ENCODE measurements at regions not wholly inside any gene's neighbourhood (a gene's known extent, or its start where the extent isn't known, plus 50 kb on each side); places are given as distances from the start of the nearest gene placed in this dataset.

GRCh38 chr5:2399804-2400203, 351.7 kb downstream of the IRX2 start:
- ChIA-PET POLR2A (no interaction called here), CTCF (no interaction called here)
- H3K27ac ChIP-seq (ENCODE audit: insufficient read depth in 1 of 2, low read depth in 1 of 2, low read length in 2 of 2, poor library complexity in 1 of 2, severe bottlenecking in 2 of 2), result no peak overlapping the region
- H3K27me3 ChIP-seq (replicated peaks in 2 of 5; ENCODE audit: control insufficient read depth in 4 of 5, insufficient read depth in 5 of 5, low read length in 4 of 5), result no peaks in the 10 kb centered on the region
- WGBS (ENCODE audit: insufficient coverage), result 84% methylated on average over 6 of the region's 7 CpGs
- DNase-seq, result no peak
- no peaks in the 10 kb centered on the region for H3K36me3 ChIP-seq (ENCODE audit: control insufficient read depth in 4 of 4, insufficient read depth in 4 of 4, low read length in 3 of 4)
- no peak overlapping the region for H3K4me3 ChIP-seq (ENCODE audit: control insufficient read depth in 1 of 7, extremely low read depth in 1 of 7, insufficient read depth in 4 of 7, low read depth in 2 of 7, low read length in 6 of 7)
- H3K4me1 ChIP-seq (ENCODE audit: control extremely low read depth in 1 of 4, control insufficient read depth in 4 of 4, insufficient read depth in 4 of 4, low read length in 3 of 4), result no peaks in the 10 kb centered on the region
- peaks cover 0 to 1% (median 0%) of the 10 kb centered on the region in 5 experiments for H3K9me3 ChIP-seq (ENCODE audit: control extremely low read depth in 1 of 5, control insufficient read depth in 4 of 5, insufficient read depth in 2 of 5, low read depth in 1 of 5, low read length in 4 of 5)

- Histone ChIP-seq H3K4me3 (ENCODE audit: control insufficient read depth in 1 of 7, extremely low read depth in 1 of 7, insufficient read depth in 4 of 7, low read depth in 2 of 7, low read length in 6 of 7) (no peak overlapping the region), H3K9me3 (ENCODE audit: control extremely low read depth in 1 of 5, control insufficient read depth in 4 of 5, insufficient read depth in 2 of 5, low read depth in 1 of 5, low read length in 4 of 5) (peaks cover 0 to 1% (median 0%) of the 10 kb centered on the region in 5 experiments), H3K27me3 (replicated peaks in 2 of 5; ENCODE audit: control insufficient read depth in 4 of 5, insufficient read depth in 5 of 5, low read length in 4 of 5) (no peaks in the 10 kb centered on the region), H3K27ac (ENCODE audit: insufficient read depth in 1 of 2, low read depth in 1 of 2, low read length in 2 of 2, poor library complexity in 1 of 2, severe bottlenecking in 2 of 2) (no peak overlapping the region), H3K4me1 (ENCODE audit: control extremely low read depth in 1 of 4, control insufficient read depth in 4 of 4, insufficient read depth in 4 of 4, low read length in 3 of 4) (no peaks in the 10 kb centered on the region), H3K36me3 (ENCODE audit: control insufficient read depth in 4 of 4, insufficient read depth in 4 of 4, low read length in 3 of 4) (no peaks in the 10 kb centered on the region)
- ChIA-PET POLR2A (no interaction called here), CTCF (no interaction called here)
- no peak for DNase-seq
- WGBS (ENCODE audit: insufficient coverage), result 75% methylated on average over 2 of the region's 4 CpGs
Measured at GRCh38 chr5:2399096-2399495, 352.4 kb downstream of the IRX2 start.

DNA sequence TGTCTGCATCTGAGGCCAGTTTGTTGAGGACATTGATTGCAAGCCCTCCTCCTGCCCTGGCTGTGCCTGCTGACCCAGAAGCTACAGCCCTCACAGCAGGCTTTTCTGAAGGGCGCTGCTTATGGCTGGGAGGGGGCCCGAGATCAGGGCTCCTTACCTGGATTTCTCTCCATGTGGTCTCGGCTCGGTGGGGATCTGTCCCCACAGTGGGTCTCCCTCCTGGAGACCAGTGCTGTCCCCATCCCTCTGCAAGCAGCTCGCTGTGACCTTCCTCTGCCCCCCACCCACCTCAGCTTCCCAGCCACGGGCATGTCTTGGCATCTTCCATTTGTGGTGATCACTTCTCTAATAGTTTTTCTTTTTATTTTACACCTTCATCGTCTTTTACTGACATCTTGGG, 357.9 kb downstream of the IRX2 start:
- H3K4me3 ChIP-seq (ENCODE audit: control insufficient read depth in 1 of 7, extremely low read depth in 1 of 7, insufficient read depth in 4 of 7, low read depth in 2 of 7, low read length in 6 of 7), result no peak overlapping the region
- POLR2A ChIA-PET, result no interaction called here
- 95% methylated on average over 5 of the region's 7 CpGs for WGBS (ENCODE audit: insufficient coverage)
- peaks cover 0 to 3% (median 0%) of the 10 kb centered on the region in 5 experiments for H3K27me3 ChIP-seq (replicated peaks in 2 of 5; ENCODE audit: control insufficient read depth in 4 of 5, insufficient read depth in 5 of 5, low read length in 4 of 5)
- CTCF ChIA-PET, result no interaction called here
- H3K27ac ChIP-seq (ENCODE audit: insufficient read depth in 1 of 2, low read depth in 1 of 2, low read length in 2 of 2, poor library complexity in 1 of 2, severe bottlenecking in 2 of 2), result no peak overlapping the region
- H3K4me1 ChIP-seq (ENCODE audit: control extremely low read depth in 1 of 4, control insufficient read depth in 4 of 4, insufficient read depth in 4 of 4, low read length in 3 of 4), result no peaks in the 10 kb centered on the region
- no peaks in the 10 kb centered on the region for H3K36me3 ChIP-seq (ENCODE audit: control insufficient read depth in 4 of 4, insufficient read depth in 4 of 4, low read length in 3 of 4)
- no peaks in the 10 kb centered on the region for H3K9me3 ChIP-seq (ENCODE audit: control extremely low read depth in 1 of 5, control insufficient read depth in 4 of 5, insufficient read depth in 2 of 5, low read depth in 1 of 5, low read length in 4 of 5)
- no peak for DNase-seq

DNA sequence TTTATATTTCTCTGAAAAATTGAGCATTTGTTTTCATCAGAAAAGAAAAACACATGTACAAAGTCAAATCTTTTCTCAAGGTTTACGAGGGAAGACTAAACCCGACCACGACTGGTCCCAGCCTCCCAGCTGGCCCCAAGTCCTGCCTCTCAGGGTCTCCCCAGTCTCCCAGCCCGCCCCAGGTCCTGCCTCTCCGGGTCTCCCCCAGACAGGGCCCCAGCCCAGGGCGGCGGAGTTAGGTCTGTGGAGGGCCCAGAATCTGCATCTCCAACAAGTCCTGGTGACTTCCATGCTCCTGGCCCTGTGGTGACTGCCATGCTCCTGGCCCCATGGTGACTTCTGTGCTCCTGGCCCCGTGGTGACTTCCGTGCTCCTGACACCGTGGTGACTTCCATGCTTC, 359.9 kb downstream of the IRX2 start:
- H3K9me3 ChIP-seq (ENCODE audit: control extremely low read depth in 1 of 5, control insufficient read depth in 4 of 5, insufficient read depth in 2 of 5, low read depth in 1 of 5, low read length in 4 of 5), result no peaks in the 10 kb centered on the region
- no peak overlapping the region for H3K27ac ChIP-seq (ENCODE audit: insufficient read depth in 1 of 2, low read depth in 1 of 2, low read length in 2 of 2, poor library complexity in 1 of 2, severe bottlenecking in 2 of 2)
- no peak for DNase-seq
- peaks cover 0 to 3% (median 0%) of the 10 kb centered on the region in 5 experiments for H3K27me3 ChIP-seq (replicated peaks in 2 of 5; ENCODE audit: control insufficient read depth in 4 of 5, insufficient read depth in 5 of 5, low read length in 4 of 5)
- CTCF ChIA-PET, result no interaction called here
- H3K36me3 ChIP-seq (ENCODE audit: control insufficient read depth in 4 of 4, insufficient read depth in 4 of 4, low read length in 3 of 4), result no peaks in the 10 kb centered on the region
- POLR2A ChIA-PET, result interaction anchor here (0.5 kb wide), 1 partner anchor 348 kb away, joined by 3 read pairs; no protein-coding TSS in a partner anchor
- 96% methylated on average over 7 of the region's 10 CpGs for WGBS (ENCODE audit: insufficient coverage)
- no peak overlapping the region for H3K4me3 ChIP-seq (ENCODE audit: control insufficient read depth in 1 of 7, extremely low read depth in 1 of 7, insufficient read depth in 4 of 7, low read depth in 2 of 7, low read length in 6 of 7)
- no peaks in the 10 kb centered on the region for H3K4me1 ChIP-seq (ENCODE audit: control extremely low read depth in 1 of 4, control insufficient read depth in 4 of 4, insufficient read depth in 4 of 4, low read length in 3 of 4)

GRCh38 chr5:2391021-2391420, 360.5 kb downstream of the IRX2 start:
- ChIA-PET CTCF (no interaction called here), POLR2A (interaction anchor here (0.5 kb wide), 1 partner anchor 348 kb away, joined by 3 read pairs; no protein-coding TSS in a partner anchor)
- no peak for DNase-seq
- 95% methylated on average over 7 of the region's 10 CpGs for WGBS (ENCODE audit: insufficient coverage)
- no peaks in the 10 kb centered on the region for H3K4me1 ChIP-seq (ENCODE audit: control extremely low read depth in 1 of 4, control insufficient read depth in 4 of 4, insufficient read depth in 4 of 4, low read length in 3 of 4)
- H3K27me3 ChIP-seq (replicated peaks in 2 of 5; ENCODE audit: control insufficient read depth in 4 of 5, insufficient read depth in 5 of 5, low read length in 4 of 5), result peaks cover 0 to 3% (median 0%) of the 10 kb centered on the region in 5 experiments
- H3K4me3 ChIP-seq (ENCODE audit: control insufficient read depth in 1 of 7, extremely low read depth in 1 of 7, insufficient read depth in 4 of 7, low read depth in 2 of 7, low read length in 6 of 7), result no peak overlapping the region
- no peak overlapping the region for H3K27ac ChIP-seq (ENCODE audit: insufficient read depth in 1 of 2, low read depth in 1 of 2, low read length in 2 of 2, poor library complexity in 1 of 2, severe bottlenecking in 2 of 2)
- H3K9me3 ChIP-seq (ENCODE audit: control extremely low read depth in 1 of 5, control insufficient read depth in 4 of 5, insufficient read depth in 2 of 5, low read depth in 1 of 5, low read length in 4 of 5), result no peaks in the 10 kb centered on the region
- H3K36me3 ChIP-seq (ENCODE audit: control insufficient read depth in 4 of 4, insufficient read depth in 4 of 4, low read length in 3 of 4), result no peaks in the 10 kb centered on the region

GRCh38 chr5:2388571-2388970, 362.9 kb downstream of the IRX2 start:
- no peaks in the 10 kb centered on the region for H3K4me1 ChIP-seq (ENCODE audit: control extremely low read depth in 1 of 4, control insufficient read depth in 4 of 4, insufficient read depth in 4 of 4, low read length in 3 of 4)
- ChIA-PET CTCF (no interaction called here), POLR2A (no interaction called here)
- H3K27ac ChIP-seq (ENCODE audit: insufficient read depth in 1 of 2, low read depth in 1 of 2, low read length in 2 of 2, poor library complexity in 1 of 2, severe bottlenecking in 2 of 2), result no peak overlapping the region
- no peaks in the 10 kb centered on the region for H3K36me3 ChIP-seq (ENCODE audit: control insufficient read depth in 4 of 4, insufficient read depth in 4 of 4, low read length in 3 of 4)
- H3K27me3 ChIP-seq (replicated peaks in 2 of 5; ENCODE audit: control insufficient read depth in 4 of 5, insufficient read depth in 5 of 5, low read length in 4 of 5), result peaks cover 0 to 3% (median 0%) of the 10 kb centered on the region in 5 experiments
- no peaks in the 10 kb centered on the region for H3K9me3 ChIP-seq (ENCODE audit: control extremely low read depth in 1 of 5, control insufficient read depth in 4 of 5, insufficient read depth in 2 of 5, low read depth in 1 of 5, low read length in 4 of 5)
- DNase-seq, result no peak
- 84% methylated on average over 2 of the region's 2 CpGs for WGBS (ENCODE audit: insufficient coverage)
- no peak overlapping the region for H3K4me3 ChIP-seq (ENCODE audit: control insufficient read depth in 1 of 7, extremely low read depth in 1 of 7, insufficient read depth in 4 of 7, low read depth in 2 of 7, low read length in 6 of 7)

DNA sequence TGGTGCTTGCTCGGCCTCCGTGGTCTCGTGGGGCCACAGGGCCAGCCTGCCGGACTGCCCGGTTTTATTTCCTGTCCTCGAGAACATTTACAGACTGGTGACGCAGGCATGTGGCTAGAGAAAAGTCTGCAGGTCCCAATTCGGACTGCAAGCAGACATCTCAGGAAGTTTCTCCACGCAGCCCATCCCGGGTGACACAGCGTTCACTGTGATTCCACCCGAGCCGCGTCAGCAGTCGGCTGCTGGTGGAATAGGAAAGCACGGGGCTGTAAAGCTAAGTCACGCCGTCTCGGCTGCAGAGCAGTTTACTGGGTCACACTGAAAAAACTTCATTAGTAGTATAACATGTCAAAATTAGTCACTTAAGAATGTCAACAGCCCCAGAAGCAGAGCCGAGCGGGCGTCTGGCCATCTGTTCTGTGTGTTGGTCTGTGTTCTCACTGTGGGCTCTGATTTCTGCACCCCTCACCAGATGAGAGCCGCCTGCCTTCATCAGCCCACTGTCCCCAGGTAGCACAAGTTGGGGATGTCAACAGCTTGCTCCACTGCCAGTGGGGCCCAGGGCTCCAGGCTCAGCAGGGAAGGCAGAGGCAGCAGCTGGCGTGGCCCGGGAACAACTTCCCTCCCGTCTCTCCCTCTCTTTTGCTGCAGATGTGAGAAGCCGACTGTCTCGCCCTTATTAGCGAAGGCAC, 363.7 kb downstream of the IRX2 start:
- 85% methylated on average over 29 of the region's 29 CpGs for WGBS (ENCODE audit: insufficient coverage)
- ChIA-PET POLR2A (no interaction called here), CTCF (no interaction called here)
- Histone ChIP-seq H3K27me3 (replicated peaks in 2 of 5; ENCODE audit: control insufficient read depth in 4 of 5, insufficient read depth in 5 of 5, low read length in 4 of 5) (peaks cover 0 to 3% (median 0%) of the 10 kb centered on the region in 5 experiments), H3K36me3 (ENCODE audit: control insufficient read depth in 4 of 4, insufficient read depth in 4 of 4, low read length in 3 of 4) (no peaks in the 10 kb centered on the region), H3K9me3 (ENCODE audit: control extremely low read depth in 1 of 5, control insufficient read depth in 4 of 5, insufficient read depth in 2 of 5, low read depth in 1 of 5, low read length in 4 of 5) (no peaks in the 10 kb centered on the region), H3K27ac (ENCODE audit: insufficient read depth in 1 of 2, low read depth in 1 of 2, low read length in 2 of 2, poor library complexity in 1 of 2, severe bottlenecking in 2 of 2) (no peak overlapping the region), H3K4me1 (ENCODE audit: control extremely low read depth in 1 of 4, control insufficient read depth in 4 of 4, insufficient read depth in 4 of 4, low read length in 3 of 4) (no peaks in the 10 kb centered on the region), H3K4me3 (ENCODE audit: control insufficient read depth in 1 of 7, extremely low read depth in 1 of 7, insufficient read depth in 4 of 7, low read depth in 2 of 7, low read length in 6 of 7) (no peak overlapping the region)
- DNase-seq, result no peak
